HepG2 (cell line): ENCODE measurements at regions not wholly inside any gene's neighbourhood (a gene's known extent, or its start where the extent isn't known, plus 50 kb on each side); places are given as distances from the start of the nearest gene placed in this dataset.

Experiments used
- ATAC-seq: fragments of 200-7000 bp; cut with Tn5 transposase; 3 replicates; pipeline ENCODE4 v1.9.1; 2020; ENCODE audit warnings: mild to moderate bottlenecking, moderate library complexity
- BruUV-seq: library from RNA; stranded (reverse); fragments of 400-500 nt; replicated peaks from 2 replicates; lab custom pipeline; 2021; lab: Mats Ljungman, UMichigan
- CTCF ChIA-PET: fragments of 300-600 bp; formaldehyde crosslinking; extraction: SDS; loops from one replicate; lab custom pipeline; 2021; ENCODE audit warnings: low total read pairs, inconsistent platforms, low intra/inter-chr PET ratio; lab: Yijun Ruan, JAX
- POLR2A ChIA-PET: fragments of 350-600 bp; sonication (Branson Sonifier 250); formaldehyde crosslinking; loops from one replicate; lab custom pipeline; 2020; ENCODE audit warnings: antibody characterized with exemption, inconsistent platforms; lab: Yijun Ruan, JAX
- DNase-seq: peaks from one replicate; pipeline ENCODE4 v3.0.0-alpha.2; 2015; ENCODE audit warnings: low spot score
- FAIRE-seq: peaks from 3 replicates; lab custom pipeline; 2011; peaks lifted over from hg19 to GRCh38; lab: Jason Lieb, UNC
- H2AFZ ChIP-seq: one replicate; pipeline ENCODE4 v1.6.1; 2011; ENCODE audit warnings: low read length, inconsistent platforms
- H3K27ac ChIP-seq: fragments of 300-600 bp; 3 replicates; pipeline ENCODE4 v1.8.0; 2011; ENCODE audit warnings: mixed run types, mild to moderate bottlenecking, mixed read lengths, low read length, inconsistent platforms; ENCODE audit not compliant: insufficient read depth; ENCODE audit errors: extremely low read length
- H3K27me3 ChIP-seq, 2 experiments: fragments of 200-600 bp in 1 of 2; 2 replicates in 1 of 2; 3 replicates in 1 of 2; pipeline versions ENCODE4 v1.6.0 to v1.8.0; 2011; ENCODE audit warnings: low read length in 2 of 2, mild to moderate bottlenecking in 2 of 2, moderate library complexity in 2 of 2, inconsistent platforms in 1 of 2; ENCODE audit not compliant: insufficient read depth in 2 of 2, control insufficient read depth in 1 of 2
- H3K36me3 ChIP-seq, 2 experiments: fragments of 200-600 bp in 1 of 2; replicated peaks in 1 of 2; 2 replicates in 1 of 2; 3 replicates in 1 of 2; pipeline versions ENCODE4 v1.5.1 to v1.8.0; 2011; ENCODE audit warnings: low read length in 2 of 2, inconsistent platforms in 1 of 2; ENCODE audit not compliant: insufficient read depth in 2 of 2, control insufficient read depth in 1 of 2
- H3K4me1 ChIP-seq: 2 replicates; pipeline ENCODE4 v1.5.1; 2012; ENCODE audit warnings: low read length, inconsistent platforms; ENCODE audit not compliant: insufficient read depth
- H3K4me2 ChIP-seq: 2 replicates; pipeline ENCODE4 v1.6.0; 2011; ENCODE audit warnings: low read depth, low read length, inconsistent platforms
- H3K4me3 ChIP-seq, 3 experiments: fragments of 200-600 bp in 1 of 3; sonication (generic), shearing (Covaris generic) in 1 of 3; replicated peaks in 1 of 3; 2 replicates each; pipeline ENCODE4 v1.5.1; 2011 to 2016; ENCODE audit warnings: low read length in 3 of 3, inconsistent platforms in 2 of 3, low read depth in 2 of 3, mild to moderate bottlenecking in 2 of 3, control low read depth in 1 of 3, mixed read lengths in 1 of 3; ENCODE audit not compliant: insufficient read depth in 1 of 3
- H3K79me2 ChIP-seq: one replicate; pipeline ENCODE4 v1.6.1; 2011; ENCODE audit warnings: low read length, inconsistent platforms; ENCODE audit not compliant: insufficient read depth
- H3K9ac ChIP-seq: 2 replicates; pipeline ENCODE4 v1.6.0; 2011; ENCODE audit warnings: mild to moderate bottlenecking, low read depth, low read length, inconsistent platforms; ENCODE audit not compliant: insufficient read depth
- H3K9me3 ChIP-seq: 2 replicates; pipeline ENCODE4 v1.5.1; 2012; ENCODE audit warnings: mild to moderate bottlenecking, low read length
- H4K20me1 ChIP-seq: 2 replicates; pipeline ENCODE4 v1.6.0; 2011; ENCODE audit warnings: inconsistent platforms, mild to moderate bottlenecking, low read length, moderate library complexity; ENCODE audit not compliant: insufficient read depth
- CCAR2 ChIP-seq: fragments of 200-400 bp; formaldehyde crosslinking; optimal IDR thresholded peaks from 2 replicates; pipeline ENCODE3; 2018; ENCODE audit warnings: low read depth, mild to moderate bottlenecking, low read length, moderate library complexity
- FOXK1 ChIP-seq: sonication (generic); formaldehyde crosslinking; IDR thresholded peaks from 2 replicates; pipeline ENCODE4 v1.4.0; 2020; ENCODE audit warnings: low read depth, missing genetic modification reagents, borderline replicate concordance
- HMG20A ChIP-seq: IDR thresholded peaks from 2 replicates; pipeline ENCODE4 v1.6.1; 2016; ENCODE audit warnings: borderline replicate concordance
- KLF15 ChIP-seq: sonication (generic); formaldehyde crosslinking; IDR thresholded peaks from 2 replicates; pipeline ENCODE4 v1.8.1; 2023; ENCODE audit warnings: borderline replicate concordance, mild to moderate bottlenecking, inconsistent platforms, missing genetic modification reagents, mixed read lengths
- TRAFD1 ChIP-seq: sonication (generic); formaldehyde crosslinking; IDR thresholded peaks from 2 replicates; pipeline ENCODE4 v1.5.1; 2020; ENCODE audit warnings: missing genetic modification reagents, mild to moderate bottlenecking, borderline replicate concordance
- ZFAT ChIP-seq: sonication (generic); formaldehyde crosslinking; conservative IDR thresholded peaks from 2 replicates; pipeline ENCODE4 v1.8.1; 2023; ENCODE audit warnings: missing genetic modification reagents, inconsistent platforms
- ZNF274 ChIP-seq: sonication (generic); formaldehyde crosslinking; IDR thresholded peaks from 2 replicates; pipeline ENCODE4 v1.5.1; 2020; ENCODE audit warnings: mild to moderate bottlenecking, missing genetic modification reagents
- ZNF34 ChIP-seq: sonication (generic); formaldehyde crosslinking; IDR thresholded peaks from 2 replicates; pipeline ENCODE4 v1.4.0; 2020; ENCODE audit warnings: mild to moderate bottlenecking, missing genetic modification reagents, borderline replicate concordance
- ZNF367 ChIP-seq: sonication (generic); formaldehyde crosslinking; IDR thresholded peaks from 2 replicates; pipeline ENCODE4 v1.4.0; 2020; ENCODE audit warnings: missing genetic modification reagents, borderline replicate concordance
- WGBS: methylation state at CpG from one replicate; pipeline ENCODE4 v1.1.6; 2017; ENCODE audit warnings: low lambda C conversion rate; 5-methylcytosine and 5-hydroxymethylcytosine counted together
- in situ Hi-C: cut with HindIII; loops from 2 replicates; pipeline ENCODE4 v1.10.0; 2017; ENCODE audit warnings: low pct_unique_long_range_greater_than_20kb; ENCODE audit not compliant: extremely low pct_ligation_motif_present
- intact Hi-C: fragments of 100-400 bp; cut with micrococcal nuclease; formaldehyde crosslinking; loops from one replicate; pipeline ENCODE4 v1.10.0; 2022; ENCODE audit not compliant: unreplicated experiment
- TF ChIP-seq, protein P1 (sequence below): sonication (generic); formaldehyde crosslinking; IDR thresholded peaks from 2 replicates; pipeline ENCODE4 v1.5.1; 2020; ENCODE audit warnings: mild to moderate bottlenecking, missing genetic modification reagents, borderline replicate concordance
- TF ChIP-seq, protein P2 (sequence below): sonication (generic); formaldehyde crosslinking; IDR thresholded peaks from 2 replicates; pipeline ENCODE4 v1.8.1; 2022; ENCODE audit warnings: mild to moderate bottlenecking, missing genetic modification reagents

DNA sequence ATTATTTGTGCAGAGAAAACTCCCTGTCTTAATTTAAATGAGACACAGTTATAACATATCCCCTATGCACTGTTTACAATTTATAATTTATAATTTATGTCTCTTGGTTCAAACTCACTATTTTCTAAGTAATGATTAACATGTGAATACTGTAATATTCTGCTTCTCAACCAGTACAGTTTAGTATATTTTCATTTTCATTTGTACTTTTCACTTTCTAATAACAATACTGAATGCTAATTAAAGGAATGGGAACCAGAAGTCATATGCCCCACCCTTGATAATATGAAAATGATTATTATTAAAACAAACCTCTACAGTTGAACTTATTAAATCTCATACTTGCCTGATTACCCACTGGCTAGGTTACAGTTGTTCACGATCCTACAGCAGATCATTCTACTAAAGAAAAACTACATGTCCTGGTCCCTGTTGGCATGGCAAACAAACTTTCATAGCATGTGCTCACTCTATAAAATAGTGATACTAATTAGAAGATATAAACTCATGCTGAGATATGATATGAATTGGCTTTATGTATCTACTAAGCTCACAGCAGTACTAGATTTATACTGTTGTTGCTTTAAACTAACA is 66.4 kb downstream of the POU5F2 start:
- DNase-seq (no peak), ATAC-seq (no peak), FAIRE-seq (no peak)
- no peak overlapping the region for H3K27ac ChIP-seq
- no peaks in the 10 kb centered on the region for H3K27me3 ChIP-seq
- H3K36me3 ChIP-seq = no peaks in the 10 kb centered on the region
- no peaks in the 10 kb centered on the region for H4K20me1 ChIP-seq
- WGBS = 94% methylated on average over 1 of the region's 1 CpG
- ChIA-PET CTCF (no interaction called here), POLR2A (no interaction called here)
- H3K79me2 ChIP-seq = no peaks in the 10 kb centered on the region
- no peak overlapping the region for H3K4me3 ChIP-seq
- no peak overlapping the region for H2AFZ ChIP-seq
- H3K9ac ChIP-seq = no peak overlapping the region
- H3K4me2 ChIP-seq = no peak overlapping the region
- no TSS peak for BruUV-seq
- no peaks in the 10 kb centered on the region for H3K9me3 ChIP-seq
- no peak for TF ChIP-seq TRAFD1 (CRISPR knock-in tag)
- TF ChIP-seq ZNF367 (CRISPR knock-in tag) = no peak
- TF ChIP-seq ZNF274 (CRISPR knock-in tag) = no peak
- TF ChIP-seq ZNF34 = no peak
- TF ChIP-seq HMG20A (CRISPR knock-in tag) = no peak
- TF ChIP-seq ZFAT = no peak
- TF ChIP-seq CCAR2 = no peak
- TF ChIP-seq FOXK1 (CRISPR knock-in tag) = no peak
- TF ChIP-seq, protein P1, sequence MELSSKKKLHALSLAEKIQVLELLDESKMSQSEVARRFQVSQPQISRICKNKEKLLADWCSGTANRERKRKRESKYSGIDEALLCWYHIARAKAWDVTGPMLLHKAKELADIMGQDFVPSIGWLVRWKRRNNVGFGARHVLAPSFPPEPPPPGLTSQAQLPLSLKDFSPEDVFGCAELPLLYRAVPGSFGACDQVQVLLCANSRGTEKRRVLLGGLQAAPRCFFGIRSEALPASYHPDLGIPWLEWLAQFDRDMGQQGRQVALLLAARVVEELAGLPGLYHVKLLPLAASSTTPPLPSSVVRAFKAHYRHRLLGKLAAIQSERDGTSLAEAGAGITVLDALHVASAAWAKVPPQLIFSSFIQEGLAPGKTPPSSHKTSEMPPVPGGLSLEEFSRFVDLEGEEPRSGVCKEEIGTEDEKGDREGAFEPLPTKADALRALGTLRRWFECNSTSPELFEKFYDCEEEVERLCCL (CRISPR knock-in tag) = no peak
- no peak for TF ChIP-seq KLF15 (CRISPR knock-in tag)
- TF ChIP-seq, protein P2, sequence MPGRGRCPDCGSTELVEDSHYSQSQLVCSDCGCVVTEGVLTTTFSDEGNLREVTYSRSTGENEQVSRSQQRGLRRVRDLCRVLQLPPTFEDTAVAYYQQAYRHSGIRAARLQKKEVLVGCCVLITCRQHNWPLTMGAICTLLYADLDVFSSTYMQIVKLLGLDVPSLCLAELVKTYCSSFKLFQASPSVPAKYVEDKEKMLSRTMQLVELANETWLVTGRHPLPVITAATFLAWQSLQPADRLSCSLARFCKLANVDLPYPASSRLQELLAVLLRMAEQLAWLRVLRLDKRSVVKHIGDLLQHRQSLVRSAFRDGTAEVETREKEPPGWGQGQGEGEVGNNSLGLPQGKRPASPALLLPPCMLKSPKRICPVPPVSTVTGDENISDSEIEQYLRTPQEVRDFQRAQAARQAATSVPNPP (CRISPR knock-in tag) = no peak
- H3K4me1 ChIP-seq = peaks cover 34% of the 10 kb centered on the region
- in situ Hi-C loops (no loop called here), intact Hi-C loops (no loop called here)
